Body of pancreas (tissue), 4 donors: ENCODE measurements at regions not wholly inside any gene's neighbourhood (a gene's known extent, or its start where the extent isn't known, plus 50 kb on each side); places are given as distances from the start of the nearest gene placed in this dataset.

Experiments
- ATAC-seq: fragments of 150-250 bp; one replicate; pipeline ENCODE4 v1.9.1; 2016
- DNase-seq, 4 donors: peaks; one replicate each; pipeline ENCODE4 v3.0.0-alpha.2; 2019
- H3K27ac ChIP-seq, 4 donors: fragments of 200-600 bp; sonication (generic); 1 replicate in 3 of 4; 2 replicates in 1 of 4; pipeline versions ENCODE4 v1.5.1 to v1.6.1; 2016 to 2019; ENCODE audit warnings: mild to moderate bottlenecking in 1 of 4, mixed read lengths in 1 of 4, moderate library complexity in 1 of 4
- H3K27me3 ChIP-seq, 2 donors: fragments of 200-600 bp; sonication (generic); one replicate each; pipeline ENCODE4 v1.6.0; 2016; ENCODE audit warnings: mild to moderate bottlenecking in 1 of 2
- H3K36me3 ChIP-seq, 2 donors: fragments of 200-600 bp; sonication (generic); replicated peaks in 1 of 2; 2 replicates each; pipeline ENCODE4 v1.5.1; 2016; ENCODE audit warnings: low read depth in 2 of 2; ENCODE audit not compliant: insufficient read depth in 1 of 2
- H3K4me1 ChIP-seq: fragments of 200-600 bp; sonication (generic); one replicate; pipeline ENCODE4 v1.6.0; 2016
- H3K4me3 ChIP-seq, 2 donors: fragments of 200-600 bp; sonication (generic); 1 replicate in 1 of 2; 2 replicates in 1 of 2; pipeline ENCODE4 v1.5.1; 2016 to 2019
- H3K9me3 ChIP-seq, 3 donors: fragments of 200-600 bp; sonication (generic); 1 replicate in 2 of 3; 2 replicates in 1 of 3; pipeline ENCODE4 v1.5.1; 2016
- CTCF ChIP-seq, 7 experiments: fragments of 450-650 bp in 4 of 7; fragments of 200-600 bp in 3 of 7; sonication (generic) in 3 of 7; IDR thresholded peaks; one replicate each; pipeline ENCODE4 v1.5.1; 2016 to 2019; ENCODE audit warnings: antibody characterized with exemption in 7 of 7
- POLR2A ChIP-seq, 3 donors: fragments of 450-650 bp; IDR thresholded peaks; one replicate each; pipeline ENCODE4 v1.6.1; 2016; ENCODE audit warnings: antibody characterized with exemption in 3 of 3, mild to moderate bottlenecking in 2 of 3
- WGBS, 2 donors: methylation state at CpG; one replicate each; pipeline ENCODE4 v1.1.5; 2017; 5-methylcytosine and 5-hydroxymethylcytosine counted together
- intact Hi-C: fragments of 100-400 bp; cut with DNase I; formaldehyde crosslinking; loops from one replicate; pipeline ENCODE4 v1.15.1; 2023

DNA sequence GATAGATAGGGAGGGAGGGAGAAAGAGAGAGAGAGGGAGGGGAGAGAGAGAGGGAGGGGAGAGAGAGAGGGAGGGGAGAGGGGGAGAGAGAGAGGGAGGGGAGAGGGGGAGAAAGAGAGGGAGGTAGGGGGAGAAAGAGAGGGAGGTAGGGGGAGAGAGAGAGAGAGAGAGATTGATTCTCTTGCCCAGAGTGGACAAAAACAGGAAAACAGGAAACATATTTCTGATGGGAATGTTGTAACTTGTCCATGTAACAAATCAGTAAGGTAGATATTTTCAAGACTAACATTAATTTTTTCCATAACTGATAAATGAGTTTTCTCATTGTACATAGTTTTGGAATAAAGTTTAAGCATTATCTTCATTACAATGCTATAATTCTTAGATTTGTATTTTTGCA is 811.7 kb upstream of the GRAMD2B start:
- DNase-seq (no peak), ATAC-seq (no peak)
- no peaks in the 10 kb centered on the region for H3K27me3 ChIP-seq
- no peaks in the 10 kb centered on the region for H3K9me3 ChIP-seq
- no peak overlapping the region for H3K27ac ChIP-seq
- no peaks in the 10 kb centered on the region for H3K36me3 ChIP-seq
- H3K4me3 ChIP-seq, result no peak overlapping the region
- TF ChIP-seq CTCF (IDR thresholded peaks at IDR 0.05) (no peak), POLR2A (IDR thresholded peaks at IDR 0.05) (no peak)
- intact Hi-C loops, result no loop called here
- H3K4me1 ChIP-seq, result peaks cover 4% of the 10 kb centered on the region

DNA sequence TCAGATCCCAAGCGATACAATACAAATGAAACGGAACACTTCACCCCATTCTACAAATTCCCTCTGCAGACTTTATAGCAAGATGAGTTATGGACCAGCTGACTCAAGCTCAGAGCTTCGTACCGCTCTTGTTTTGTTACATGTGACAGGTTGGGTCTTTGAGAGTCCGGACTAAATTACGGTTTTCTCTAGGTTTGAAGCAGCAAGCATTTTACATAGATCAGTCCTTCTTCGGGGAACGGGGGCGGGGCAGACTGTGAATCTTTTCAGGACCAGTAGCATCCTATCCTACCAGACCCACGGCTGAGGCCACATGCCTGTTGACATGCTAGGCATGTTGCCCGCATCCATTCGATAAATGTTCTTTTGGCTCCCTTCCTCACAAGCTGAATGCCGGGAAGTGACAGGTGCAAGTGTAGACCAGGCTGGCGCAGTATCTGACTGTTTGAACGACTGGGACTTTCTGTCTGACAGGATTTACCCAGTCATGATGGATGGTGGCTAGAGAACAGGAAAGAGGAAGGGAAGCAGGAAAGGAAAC is 811.0 kb upstream of the GRAMD2B start:
- 52 to 53% methylated on average over 15 of the region's 15 CpGs for whole genome bisulfite sequencing, 2 donors
- intact Hi-C loops, result no loop called here
- ATAC-seq (peak; percentile 89), DNase-seq (peak; percentile 29 to 70 (median 63))
- Histone ChIP-seq H3K27ac (peak overlapping the region in 1 of 4 donors; percentile 35), H3K27me3 (no peaks in the 10 kb centered on the region), H3K9me3 (no peaks in the 10 kb centered on the region), H3K4me3 (no peak overlapping the region), H3K36me3 (no peaks in the 10 kb centered on the region), H3K4me1 (peaks cover 4% of the 10 kb centered on the region)
- no peak for TF ChIP-seq POLR2A (IDR thresholded peaks at IDR 0.05)
- TF ChIP-seq CTCF (IDR thresholded peaks at IDR 0.05), result no peak

GRCh38 chr5:125612776-125613175 is 810.4 kb upstream of the GRAMD2B start:
- no peaks in the 10 kb centered on the region for H3K36me3 ChIP-seq
- peak; percentile 45 for ATAC-seq
- H3K27me3 ChIP-seq, result no peaks in the 10 kb centered on the region
- H3K9me3 ChIP-seq, result no peaks in the 10 kb centered on the region
- intact Hi-C loops, result no loop called here
- no peak for DNase-seq
- peak overlapping the region in 1 of 4 donors; percentile 35 for H3K27ac ChIP-seq
- H3K4me1 ChIP-seq, result peaks cover 4% of the 10 kb centered on the region
- no peak overlapping the region for H3K4me3 ChIP-seq
- TF ChIP-seq POLR2A (IDR thresholded peaks at IDR 0.05) (no peak), CTCF (IDR thresholded peaks at IDR 0.05) (no peak)

DNA sequence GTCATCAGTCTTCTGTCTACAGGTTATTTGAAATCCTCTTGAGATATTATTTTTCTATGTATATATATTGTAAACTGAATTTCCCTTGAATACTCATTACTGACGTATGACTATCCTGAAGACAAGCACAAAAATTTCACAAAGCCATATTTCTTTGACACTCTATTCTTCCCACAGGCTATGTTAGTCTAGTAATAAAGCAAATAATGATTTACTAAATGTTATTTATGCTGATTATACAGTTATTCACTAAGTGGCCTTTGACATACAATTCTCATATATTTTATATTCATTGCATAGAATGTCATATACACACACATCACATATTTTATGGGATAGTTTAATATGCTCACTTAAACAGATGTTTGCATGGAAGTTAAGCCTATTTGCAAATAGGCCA is 793.0 kb upstream of the GRAMD2B start:
- no peaks in the 10 kb centered on the region for H3K36me3 ChIP-seq
- no peaks in the 10 kb centered on the region for H3K4me1 ChIP-seq
- ATAC-seq, result no peak
- WGBS, 2 donors, result 72 to 81% methylated on average over 1 of the region's 1 CpG
- H3K27ac ChIP-seq, result no peak overlapping the region
- H3K27me3 ChIP-seq, result no peaks in the 10 kb centered on the region
- no peak for DNase-seq
- intact Hi-C loops, result no loop called here
- no peaks in the 10 kb centered on the region for H3K9me3 ChIP-seq
- TF ChIP-seq POLR2A (IDR thresholded peaks at IDR 0.05) (no peak), CTCF (IDR thresholded peaks at IDR 0.05) (no peak)
- no peak overlapping the region for H3K4me3 ChIP-seq

GRCh38 chr5:125633523-125633922 is 789.7 kb upstream of the GRAMD2B start:
- Histone ChIP-seq H3K27ac (no peak overlapping the region), H3K9me3 (no peaks in the 10 kb centered on the region), H3K4me1 (no peaks in the 10 kb centered on the region), H3K36me3 (no peaks in the 10 kb centered on the region), H3K27me3 (no peaks in the 10 kb centered on the region), H3K4me3 (no peak overlapping the region)
- WGBS, 2 donors, result 83 to 97% methylated on average over 1 of the region's 1 CpG
- ATAC-seq (no peak), DNase-seq (no peak)
- intact Hi-C loops, result no loop called here
- TF ChIP-seq CTCF (IDR thresholded peaks at IDR 0.05) (no peak), POLR2A (IDR thresholded peaks at IDR 0.05) (no peak)
